ENCODE measurements at regions not wholly inside any gene's neighbourhood (a gene's known extent, or its start where the extent isn't known, plus 50 kb on each side); places are given as distances from the start of the nearest gene placed in this dataset.

DNA sequence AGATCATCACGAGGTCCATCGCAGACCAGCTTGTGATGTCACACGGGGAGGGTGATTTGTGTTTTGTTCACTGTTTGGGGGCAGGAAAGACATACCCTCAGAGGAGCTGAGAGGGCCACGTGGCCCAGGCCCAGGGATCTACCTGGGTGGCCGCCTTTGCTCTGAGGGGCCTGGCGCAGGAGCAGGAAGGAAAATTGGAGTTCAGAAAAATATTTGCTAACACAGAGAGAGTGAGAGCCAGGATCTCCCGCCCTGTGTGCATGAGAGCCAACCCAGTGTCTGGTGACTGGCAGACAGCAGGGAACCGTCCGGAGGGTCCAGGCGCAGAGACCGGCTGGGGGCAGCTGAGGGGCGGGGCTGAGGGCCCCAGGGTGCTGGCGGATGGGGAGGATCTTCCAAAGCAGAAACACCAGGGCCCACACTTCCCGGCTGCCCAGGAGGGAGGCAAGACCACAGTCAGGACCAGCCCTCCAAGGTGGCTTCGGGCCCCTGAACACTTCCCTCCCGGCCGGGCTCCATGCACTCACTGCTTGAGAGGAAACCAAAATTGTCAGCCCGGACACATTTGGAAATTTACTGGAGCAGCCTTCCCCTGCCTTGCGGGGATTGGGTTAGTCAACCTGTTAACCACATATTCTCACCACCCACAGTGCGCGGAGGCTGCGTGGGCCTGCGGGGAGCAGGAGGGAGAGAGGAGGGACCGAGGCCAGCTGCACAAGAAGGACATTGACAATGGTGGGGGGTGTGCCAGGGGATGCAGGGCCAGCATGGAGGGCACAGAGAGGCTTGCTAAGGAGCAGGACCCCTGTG, 52.6 kb downstream of the RBFOX3 start:
- ATAC-seq (no peak), DNase-seq (ENCODE audit: low spot score) (no peak)
- Mint-ChIP-seq H3K9me3 (peaks cover 18% of the 10 kb centered on the region), H3K4me3 (no peak overlapping the region), H3K4me1 (no peaks in the 10 kb centered on the region), H3K27me3 (ENCODE audit: low read depth) (no peaks in the 10 kb centered on the region), H3K36me3 (peaks cover 5% of the 10 kb centered on the region), H3K27ac (no peak overlapping the region)
- no peak for TF ChIP-seq TEAD1 (CRISPR knock-in tag; IDR thresholded peaks at IDR 0.05)
- TF ChIP-seq, protein P1, sequence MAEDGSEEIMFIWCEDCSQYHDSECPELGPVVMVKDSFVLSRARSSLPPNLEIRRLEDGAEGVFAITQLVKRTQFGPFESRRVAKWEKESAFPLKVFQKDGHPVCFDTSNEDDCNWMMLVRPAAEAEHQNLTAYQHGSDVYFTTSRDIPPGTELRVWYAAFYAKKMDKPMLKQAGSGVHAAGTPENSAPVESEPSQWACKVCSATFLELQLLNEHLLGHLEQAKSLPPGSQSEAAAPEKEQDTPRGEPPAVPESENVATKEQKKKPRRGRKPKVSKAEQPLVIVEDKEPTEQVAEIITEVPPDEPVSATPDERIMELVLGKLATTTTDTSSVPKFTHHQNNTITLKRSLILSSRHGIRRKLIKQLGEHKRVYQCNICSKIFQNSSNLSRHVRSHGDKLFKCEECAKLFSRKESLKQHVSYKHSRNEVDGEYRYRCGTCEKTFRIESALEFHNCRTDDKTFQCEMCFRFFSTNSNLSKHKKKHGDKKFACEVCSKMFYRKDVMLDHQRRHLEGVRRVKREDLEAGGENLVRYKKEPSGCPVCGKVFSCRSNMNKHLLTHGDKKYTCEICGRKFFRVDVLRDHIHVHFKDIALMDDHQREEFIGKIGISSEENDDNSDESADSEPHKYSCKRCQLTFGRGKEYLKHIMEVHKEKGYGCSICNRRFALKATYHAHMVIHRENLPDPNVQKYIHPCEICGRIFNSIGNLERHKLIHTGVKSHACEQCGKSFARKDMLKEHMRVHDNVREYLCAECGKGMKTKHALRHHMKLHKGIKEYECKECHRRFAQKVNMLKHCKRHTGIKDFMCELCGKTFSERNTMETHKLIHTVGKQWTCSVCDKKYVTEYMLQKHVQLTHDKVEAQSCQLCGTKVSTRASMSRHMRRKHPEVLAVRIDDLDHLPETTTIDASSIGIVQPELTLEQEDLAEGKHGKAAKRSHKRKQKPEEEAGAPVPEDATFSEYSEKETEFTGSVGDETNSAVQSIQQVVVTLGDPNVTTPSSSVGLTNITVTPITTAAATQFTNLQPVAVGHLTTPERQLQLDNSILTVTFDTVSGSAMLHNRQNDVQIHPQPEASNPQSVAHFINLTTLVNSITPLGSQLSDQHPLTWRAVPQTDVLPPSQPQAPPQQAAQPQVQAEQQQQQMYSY (CRISPR knock-in tag; IDR thresholded peaks at IDR 0.05): no peak
- TF ChIP-seq, protein P2, sequence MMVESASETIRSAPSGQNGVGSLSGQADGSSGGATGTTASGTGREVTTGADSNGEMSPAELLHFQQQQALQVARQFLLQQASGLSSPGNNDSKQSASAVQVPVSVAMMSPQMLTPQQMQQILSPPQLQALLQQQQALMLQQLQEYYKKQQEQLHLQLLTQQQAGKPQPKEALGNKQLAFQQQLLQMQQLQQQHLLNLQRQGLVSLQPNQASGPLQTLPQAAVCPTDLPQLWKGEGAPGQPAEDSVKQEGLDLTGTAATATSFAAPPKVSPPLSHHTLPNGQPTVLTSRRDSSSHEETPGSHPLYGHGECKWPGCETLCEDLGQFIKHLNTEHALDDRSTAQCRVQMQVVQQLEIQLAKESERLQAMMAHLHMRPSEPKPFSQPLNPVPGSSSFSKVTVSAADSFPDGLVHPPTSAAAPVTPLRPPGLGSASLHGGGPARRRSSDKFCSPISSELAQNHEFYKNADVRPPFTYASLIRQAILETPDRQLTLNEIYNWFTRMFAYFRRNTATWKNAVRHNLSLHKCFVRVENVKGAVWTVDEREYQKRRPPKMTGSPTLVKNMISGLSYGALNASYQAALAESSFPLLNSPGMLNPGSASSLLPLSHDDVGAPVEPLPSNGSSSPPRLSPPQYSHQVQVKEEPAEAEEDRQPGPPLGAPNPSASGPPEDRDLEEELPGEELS (CRISPR knock-in tag; IDR thresholded peaks at IDR 0.05): no peak
- TF ChIP-seq RELA (CRISPR knock-in tag; IDR thresholded peaks at IDR 0.05; ENCODE audit: borderline replicate concordance): no peak
- no peak for TF ChIP-seq MXD4 (CRISPR knock-in tag; IDR thresholded peaks at IDR 0.05; ENCODE audit: borderline replicate concordance)
- TF ChIP-seq, protein P3, sequence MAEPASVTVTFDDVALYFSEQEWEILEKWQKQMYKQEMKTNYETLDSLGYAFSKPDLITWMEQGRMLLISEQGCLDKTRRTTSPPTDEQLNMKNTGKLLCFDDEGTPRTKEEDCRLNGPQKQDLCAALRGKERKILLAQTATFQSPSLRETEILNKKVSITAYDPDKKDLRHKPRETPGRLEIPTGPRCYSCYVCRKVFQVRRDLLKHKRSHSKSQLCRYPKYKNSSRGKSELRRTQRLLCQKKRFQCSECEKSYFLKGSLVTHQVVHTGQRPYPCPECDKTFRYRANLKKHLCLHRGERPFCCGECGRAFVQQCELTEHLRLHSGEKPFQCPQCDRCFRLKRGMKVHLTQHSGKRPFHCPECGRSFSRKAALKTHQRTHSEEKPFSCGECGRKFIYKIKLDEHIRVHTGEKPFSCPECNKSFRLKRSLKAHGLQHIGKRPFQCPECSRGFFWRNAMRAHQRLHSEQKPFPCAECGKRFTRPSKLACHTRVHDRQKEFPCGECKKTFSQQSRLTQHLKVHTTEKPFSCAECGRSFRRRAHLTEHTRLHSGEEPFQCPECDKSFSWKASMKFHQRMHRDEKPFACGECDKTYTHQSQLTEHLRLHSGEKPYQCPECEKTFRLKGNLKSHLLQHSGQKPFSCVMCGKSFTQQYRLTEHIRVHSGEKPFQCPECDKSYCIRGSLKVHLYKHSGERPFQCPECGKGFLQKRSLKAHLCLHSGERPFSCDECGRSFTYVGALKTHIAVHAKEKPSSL (CRISPR knock-in tag; conservative IDR thresholded peaks at IDR 0.05): no peak
- TF ChIP-seq, protein P4, sequence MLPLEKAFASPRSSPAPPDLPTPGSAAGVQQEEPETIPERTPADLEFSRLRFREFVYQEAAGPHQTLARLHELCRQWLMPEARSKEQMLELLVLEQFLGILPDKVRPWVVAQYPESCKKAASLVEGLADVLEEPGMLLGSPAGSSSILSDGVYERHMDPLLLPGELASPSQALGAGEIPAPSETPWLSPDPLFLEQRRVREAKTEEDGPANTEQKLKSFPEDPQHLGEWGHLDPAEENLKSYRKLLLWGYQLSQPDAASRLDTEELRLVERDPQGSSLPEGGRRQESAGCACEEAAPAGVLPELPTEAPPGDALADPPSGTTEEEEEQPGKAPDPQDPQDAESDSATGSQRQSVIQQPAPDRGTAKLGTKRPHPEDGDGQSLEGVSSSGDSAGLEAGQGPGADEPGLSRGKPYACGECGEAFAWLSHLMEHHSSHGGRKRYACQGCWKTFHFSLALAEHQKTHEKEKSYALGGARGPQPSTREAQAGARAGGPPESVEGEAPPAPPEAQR (CRISPR knock-in tag; IDR thresholded peaks at IDR 0.05): no peak
- TF ChIP-seq FOXK1 (CRISPR knock-in tag; IDR thresholded peaks at IDR 0.05): no peak
- TF ChIP-seq ZNF121 (CRISPR knock-in tag; IDR thresholded peaks at IDR 0.05): no peak
- TF ChIP-seq, protein P5, sequence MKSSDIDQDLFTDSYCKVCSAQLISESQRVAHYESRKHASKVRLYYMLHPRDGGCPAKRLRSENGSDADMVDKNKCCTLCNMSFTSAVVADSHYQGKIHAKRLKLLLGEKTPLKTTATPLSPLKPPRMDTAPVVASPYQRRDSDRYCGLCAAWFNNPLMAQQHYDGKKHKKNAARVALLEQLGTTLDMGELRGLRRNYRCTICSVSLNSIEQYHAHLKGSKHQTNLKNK (CRISPR knock-in tag; IDR thresholded peaks at IDR 0.05): no peak
- TF ChIP-seq, protein P6, sequence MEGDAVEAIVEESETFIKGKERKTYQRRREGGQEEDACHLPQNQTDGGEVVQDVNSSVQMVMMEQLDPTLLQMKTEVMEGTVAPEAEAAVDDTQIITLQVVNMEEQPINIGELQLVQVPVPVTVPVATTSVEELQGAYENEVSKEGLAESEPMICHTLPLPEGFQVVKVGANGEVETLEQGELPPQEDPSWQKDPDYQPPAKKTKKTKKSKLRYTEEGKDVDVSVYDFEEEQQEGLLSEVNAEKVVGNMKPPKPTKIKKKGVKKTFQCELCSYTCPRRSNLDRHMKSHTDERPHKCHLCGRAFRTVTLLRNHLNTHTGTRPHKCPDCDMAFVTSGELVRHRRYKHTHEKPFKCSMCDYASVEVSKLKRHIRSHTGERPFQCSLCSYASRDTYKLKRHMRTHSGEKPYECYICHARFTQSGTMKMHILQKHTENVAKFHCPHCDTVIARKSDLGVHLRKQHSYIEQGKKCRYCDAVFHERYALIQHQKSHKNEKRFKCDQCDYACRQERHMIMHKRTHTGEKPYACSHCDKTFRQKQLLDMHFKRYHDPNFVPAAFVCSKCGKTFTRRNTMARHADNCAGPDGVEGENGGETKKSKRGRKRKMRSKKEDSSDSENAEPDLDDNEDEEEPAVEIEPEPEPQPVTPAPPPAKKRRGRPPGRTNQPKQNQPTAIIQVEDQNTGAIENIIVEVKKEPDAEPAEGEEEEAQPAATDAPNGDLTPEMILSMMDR (IDR thresholded peaks at IDR 0.05): no peak
- TF ChIP-seq, protein P7, sequence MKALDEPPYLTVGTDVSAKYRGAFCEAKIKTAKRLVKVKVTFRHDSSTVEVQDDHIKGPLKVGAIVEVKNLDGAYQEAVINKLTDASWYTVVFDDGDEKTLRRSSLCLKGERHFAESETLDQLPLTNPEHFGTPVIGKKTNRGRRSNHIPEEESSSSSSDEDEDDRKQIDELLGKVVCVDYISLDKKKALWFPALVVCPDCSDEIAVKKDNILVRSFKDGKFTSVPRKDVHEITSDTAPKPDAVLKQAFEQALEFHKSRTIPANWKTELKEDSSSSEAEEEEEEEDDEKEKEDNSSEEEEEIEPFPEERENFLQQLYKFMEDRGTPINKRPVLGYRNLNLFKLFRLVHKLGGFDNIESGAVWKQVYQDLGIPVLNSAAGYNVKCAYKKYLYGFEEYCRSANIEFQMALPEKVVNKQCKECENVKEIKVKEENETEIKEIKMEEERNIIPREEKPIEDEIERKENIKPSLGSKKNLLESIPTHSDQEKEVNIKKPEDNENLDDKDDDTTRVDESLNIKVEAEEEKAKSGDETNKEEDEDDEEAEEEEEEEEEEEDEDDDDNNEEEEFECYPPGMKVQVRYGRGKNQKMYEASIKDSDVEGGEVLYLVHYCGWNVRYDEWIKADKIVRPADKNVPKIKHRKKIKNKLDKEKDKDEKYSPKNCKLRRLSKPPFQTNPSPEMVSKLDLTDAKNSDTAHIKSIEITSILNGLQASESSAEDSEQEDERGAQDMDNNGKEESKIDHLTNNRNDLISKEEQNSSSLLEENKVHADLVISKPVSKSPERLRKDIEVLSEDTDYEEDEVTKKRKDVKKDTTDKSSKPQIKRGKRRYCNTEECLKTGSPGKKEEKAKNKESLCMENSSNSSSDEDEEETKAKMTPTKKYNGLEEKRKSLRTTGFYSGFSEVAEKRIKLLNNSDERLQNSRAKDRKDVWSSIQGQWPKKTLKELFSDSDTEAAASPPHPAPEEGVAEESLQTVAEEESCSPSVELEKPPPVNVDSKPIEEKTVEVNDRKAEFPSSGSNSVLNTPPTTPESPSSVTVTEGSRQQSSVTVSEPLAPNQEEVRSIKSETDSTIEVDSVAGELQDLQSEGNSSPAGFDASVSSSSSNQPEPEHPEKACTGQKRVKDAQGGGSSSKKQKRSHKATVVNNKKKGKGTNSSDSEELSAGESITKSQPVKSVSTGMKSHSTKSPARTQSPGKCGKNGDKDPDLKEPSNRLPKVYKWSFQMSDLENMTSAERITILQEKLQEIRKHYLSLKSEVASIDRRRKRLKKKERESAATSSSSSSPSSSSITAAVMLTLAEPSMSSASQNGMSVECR (CRISPR knock-in tag; IDR thresholded peaks at IDR 0.05; ENCODE audit: borderline replicate concordance): no peak
- TF ChIP-seq SOX15 (CRISPR knock-in tag; IDR thresholded peaks at IDR 0.05): no peak
- no peak for TF ChIP-seq JUN (CRISPR knock-in tag; IDR thresholded peaks at IDR 0.05)
- TF ChIP-seq FOXJ3 (CRISPR knock-in tag; IDR thresholded peaks at IDR 0.05; ENCODE audit: borderline replicate concordance): no peak
- ChIA-PET POLR2A (no interaction called here), CTCF (no interaction called here)

Measured in WTC11 (cell line).